Stimulated activated effector memory CD8-positive, alpha-beta T cell treated with anti-CD3 and anti-CD28 coated beads, Interleukin-12 subunit alpha, Interleukin-12 subunit beta, amount 100 ng/mL, for 72 hours (primary cell): ENCODE measurements at regions not wholly inside any gene's neighbourhood (a gene's known extent, or its start where the extent isn't known, plus 50 kb on each side); places are given as distances from the start of the nearest gene placed in this dataset.

Experiments used
- ATAC-seq: fragments of 150-1000 bp; cut with Tn5 transposase; 2 replicates; pipeline ENCODE4 v1.10.0; 2021
- DNase-seq, 2 donors: peaks; one replicate each; pipeline ENCODE4 v3.0.0; 2021 to 2022; ENCODE audit warnings: low spot score in 2 of 2
- H3K27ac Mint-ChIP-seq: one replicate; pipeline ENCODE4 v1.8.0; 2022; ENCODE audit warnings: mild to moderate bottlenecking, mixed read lengths
- H3K36me3 Mint-ChIP-seq: one replicate; pipeline ENCODE4 v1.8.0; 2022; ENCODE audit warnings: mild to moderate bottlenecking, mixed read lengths
- H3K4me1 Mint-ChIP-seq: one replicate; pipeline ENCODE4 v1.8.0; 2022; ENCODE audit warnings: mixed read lengths
- H3K4me3 Mint-ChIP-seq: one replicate; pipeline ENCODE4 v1.8.0; 2022; ENCODE audit warnings: mild to moderate bottlenecking, mixed read lengths
- H3K9me3 Mint-ChIP-seq: one replicate; pipeline ENCODE4 v1.8.0; 2022; ENCODE audit warnings: mixed read lengths

DNA sequence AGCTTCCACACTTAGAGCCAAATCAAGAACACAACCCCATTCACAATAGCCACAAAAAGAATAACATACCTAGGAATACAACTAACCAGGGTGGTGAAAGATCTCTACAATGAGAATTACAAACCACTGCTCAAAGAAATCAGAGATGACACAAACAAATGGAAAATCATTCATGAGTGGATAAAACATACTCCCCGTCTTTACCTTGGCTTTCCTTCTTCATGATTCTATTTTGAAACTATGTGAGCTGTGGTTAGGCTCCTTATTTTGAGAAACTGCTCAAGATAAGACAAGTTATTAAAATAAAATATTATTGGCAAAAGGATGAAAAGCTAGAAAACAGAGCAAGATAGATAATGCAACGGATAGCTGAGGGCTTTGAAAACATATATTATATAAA lies 598.1 kb upstream of the FAT1 start:
- peaks cover 20% of the 10 kb centered on the region for H3K9me3 Mint-ChIP-seq
- no peak for DNase-seq
- H3K36me3 Mint-ChIP-seq, result no peaks in the 10 kb centered on the region
- H3K4me3 Mint-ChIP-seq, result no peak overlapping the region
- no peak for ATAC-seq
- H3K27ac Mint-ChIP-seq, result no peak overlapping the region
- H3K4me1 Mint-ChIP-seq, result no peaks in the 10 kb centered on the region

DNA sequence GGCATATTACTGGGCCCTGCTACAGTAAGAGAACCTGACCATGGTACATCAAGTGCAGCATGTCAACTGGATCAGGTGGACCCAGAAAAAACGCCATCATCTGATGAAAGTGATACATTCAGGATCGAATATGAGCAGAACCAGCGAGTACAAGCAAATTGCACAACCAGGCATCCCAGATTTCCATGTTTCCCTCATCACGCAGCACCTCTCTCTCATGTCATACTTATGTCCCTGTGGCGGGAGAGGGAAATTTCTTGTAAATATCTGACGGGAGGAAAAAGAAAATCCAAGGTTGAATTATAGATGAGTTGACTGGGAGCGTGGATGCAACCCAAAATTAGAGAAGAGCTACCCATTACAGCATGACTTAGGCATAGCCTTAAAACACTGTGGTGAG lies 608.5 kb upstream of the FAT1 start:
- ATAC-seq (no peak), DNase-seq (no peak)
- H3K9me3 Mint-ChIP-seq, result peaks cover 20% of the 10 kb centered on the region
- no peak overlapping the region for H3K4me3 Mint-ChIP-seq
- H3K4me1 Mint-ChIP-seq, result no peaks in the 10 kb centered on the region
- H3K36me3 Mint-ChIP-seq, result no peaks in the 10 kb centered on the region
- no peak overlapping the region for H3K27ac Mint-ChIP-seq

DNA sequence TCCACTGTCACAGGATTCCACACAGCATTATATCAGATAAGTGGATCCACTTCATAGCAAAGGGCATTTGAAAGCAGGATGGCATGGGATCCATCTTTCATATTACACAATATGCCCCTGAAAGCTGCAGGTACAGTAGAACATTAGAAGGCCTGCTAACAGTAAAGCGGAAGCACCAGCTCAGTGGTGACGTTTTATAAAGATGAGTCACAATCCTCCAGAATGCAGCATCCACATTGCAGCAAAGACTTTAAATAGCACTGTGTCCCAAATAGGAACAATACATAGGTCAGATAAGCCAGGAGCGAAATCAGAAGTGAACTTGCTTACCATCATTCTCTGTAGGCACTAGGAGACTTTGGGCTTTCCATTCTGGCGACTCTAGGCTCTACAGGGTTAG lies 609.5 kb upstream of the FAT1 start:
- DNase-seq, result no peak
- Mint-ChIP-seq H3K4me3 (no peak overlapping the region), H3K27ac (no peak overlapping the region), H3K9me3 (peaks cover 16% of the 10 kb centered on the region), H3K4me1 (no peaks in the 10 kb centered on the region), H3K36me3 (no peaks in the 10 kb centered on the region)
- ATAC-seq, result no peak

DNA sequence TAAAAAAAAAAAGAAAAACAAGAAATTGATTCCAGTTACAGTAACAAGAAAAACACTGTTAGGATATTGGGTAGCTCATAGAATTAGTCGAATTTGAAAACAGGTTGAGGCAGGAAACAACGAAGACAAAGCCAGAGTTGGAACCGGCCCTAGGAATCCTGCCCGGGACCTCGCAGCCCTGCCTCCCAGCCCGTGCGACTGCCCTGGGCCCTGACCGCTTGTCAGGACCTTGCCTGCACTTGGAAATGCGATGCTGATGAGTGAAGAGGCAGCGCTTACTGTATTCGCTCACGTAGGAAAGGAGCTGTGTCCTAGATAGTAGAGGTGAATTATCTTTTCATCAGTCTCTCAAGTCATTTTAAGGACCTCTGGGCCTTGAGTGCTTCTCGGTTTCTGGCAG lies 611.7 kb upstream of the FAT1 start:
- Mint-ChIP-seq H3K4me3 (no peak overlapping the region), H3K9me3 (peaks cover 19% of the 10 kb centered on the region), H3K36me3 (no peaks in the 10 kb centered on the region), H3K27ac (no peak overlapping the region), H3K4me1 (no peaks in the 10 kb centered on the region)
- ATAC-seq (no peak), DNase-seq (no peak)

DNA sequence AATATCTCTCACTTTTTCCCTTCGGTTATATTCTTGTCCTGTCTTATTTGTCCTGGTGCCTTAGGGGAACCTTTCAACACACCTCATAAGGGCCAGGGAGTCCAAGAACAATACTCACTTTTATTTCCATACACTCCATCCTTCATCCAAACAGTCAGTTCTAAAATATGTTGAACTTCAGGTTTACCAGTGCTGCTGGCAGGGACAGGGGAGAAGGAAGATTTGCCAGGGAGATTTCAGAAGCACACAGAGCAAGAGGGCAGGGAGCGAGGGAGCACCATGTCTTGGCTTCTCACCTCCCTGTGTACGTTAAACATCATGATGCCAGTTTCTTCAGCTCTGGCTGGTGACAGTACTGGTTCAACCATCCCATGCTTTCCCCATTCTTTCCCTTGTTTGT lies 631.1 kb upstream of the FAT1 start:
- Mint-ChIP-seq H3K27ac (no peak overlapping the region), H3K4me1 (no peaks in the 10 kb centered on the region), H3K36me3 (no peaks in the 10 kb centered on the region), H3K4me3 (no peak overlapping the region), H3K9me3 (peaks cover 19% of the 10 kb centered on the region)
- ATAC-seq (no peak), DNase-seq (no peak)

DNA sequence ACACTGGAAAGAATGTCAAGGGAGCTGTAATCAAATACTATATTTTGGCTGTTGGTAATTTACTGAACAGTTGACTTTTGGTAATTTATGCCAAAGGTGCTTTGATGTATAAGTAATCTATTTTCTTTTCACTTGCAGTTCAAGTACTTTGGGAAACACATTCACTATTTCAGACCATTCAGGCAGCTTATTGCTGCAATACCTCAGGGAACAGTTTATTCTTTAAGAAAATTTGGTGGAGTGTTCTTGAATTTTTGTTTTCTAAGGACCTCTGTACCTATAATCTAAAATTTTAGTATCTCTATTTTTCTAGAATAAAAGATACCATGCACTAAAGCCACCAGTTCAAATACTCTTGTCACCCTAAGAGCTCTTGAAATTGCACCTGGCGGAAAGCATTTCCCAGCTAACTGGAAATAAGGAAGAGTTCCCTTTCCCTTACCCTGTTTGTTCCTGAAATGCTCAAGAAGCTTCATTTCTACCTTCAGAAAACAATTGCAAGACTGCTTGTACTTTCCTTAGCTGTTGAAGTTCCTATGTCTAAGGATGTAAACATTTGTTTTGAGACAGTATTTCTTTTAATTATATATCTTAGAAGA lies 633.5 kb upstream of the FAT1 start:
- DNase-seq (no peak), ATAC-seq (no peak)
- no peak overlapping the region for H3K4me3 Mint-ChIP-seq
- no peak overlapping the region for H3K27ac Mint-ChIP-seq
- H3K36me3 Mint-ChIP-seq, result no peaks in the 10 kb centered on the region
- H3K4me1 Mint-ChIP-seq, result no peaks in the 10 kb centered on the region
- H3K9me3 Mint-ChIP-seq, result peaks cover 14% of the 10 kb centered on the region

DNA sequence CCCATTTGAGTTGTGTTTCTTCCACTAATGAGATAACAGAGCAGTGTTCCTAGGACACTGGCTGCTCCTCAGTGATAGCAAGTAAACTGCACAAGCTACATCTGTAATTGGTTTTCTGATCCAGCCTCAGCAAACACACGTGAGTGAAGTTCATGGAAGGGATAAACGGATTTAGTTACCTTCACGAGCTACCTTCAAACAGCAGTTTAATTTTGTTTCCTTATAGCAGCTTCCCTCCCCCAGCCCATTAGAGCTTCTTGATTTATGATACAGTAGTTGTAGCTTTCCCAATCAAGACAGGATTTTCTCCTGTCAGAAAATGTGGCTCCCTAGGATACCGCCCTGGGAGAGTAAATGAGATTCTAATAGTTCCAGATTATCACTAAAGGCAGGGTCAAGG lies 634.2 kb upstream of the FAT1 start:
- H3K36me3 Mint-ChIP-seq, result no peaks in the 10 kb centered on the region
- peaks cover 14% of the 10 kb centered on the region for H3K9me3 Mint-ChIP-seq
- H3K4me3 Mint-ChIP-seq, result no peak overlapping the region
- ATAC-seq (no peak), DNase-seq (no peak)
- no peaks in the 10 kb centered on the region for H3K4me1 Mint-ChIP-seq
- no peak overlapping the region for H3K27ac Mint-ChIP-seq

DNA sequence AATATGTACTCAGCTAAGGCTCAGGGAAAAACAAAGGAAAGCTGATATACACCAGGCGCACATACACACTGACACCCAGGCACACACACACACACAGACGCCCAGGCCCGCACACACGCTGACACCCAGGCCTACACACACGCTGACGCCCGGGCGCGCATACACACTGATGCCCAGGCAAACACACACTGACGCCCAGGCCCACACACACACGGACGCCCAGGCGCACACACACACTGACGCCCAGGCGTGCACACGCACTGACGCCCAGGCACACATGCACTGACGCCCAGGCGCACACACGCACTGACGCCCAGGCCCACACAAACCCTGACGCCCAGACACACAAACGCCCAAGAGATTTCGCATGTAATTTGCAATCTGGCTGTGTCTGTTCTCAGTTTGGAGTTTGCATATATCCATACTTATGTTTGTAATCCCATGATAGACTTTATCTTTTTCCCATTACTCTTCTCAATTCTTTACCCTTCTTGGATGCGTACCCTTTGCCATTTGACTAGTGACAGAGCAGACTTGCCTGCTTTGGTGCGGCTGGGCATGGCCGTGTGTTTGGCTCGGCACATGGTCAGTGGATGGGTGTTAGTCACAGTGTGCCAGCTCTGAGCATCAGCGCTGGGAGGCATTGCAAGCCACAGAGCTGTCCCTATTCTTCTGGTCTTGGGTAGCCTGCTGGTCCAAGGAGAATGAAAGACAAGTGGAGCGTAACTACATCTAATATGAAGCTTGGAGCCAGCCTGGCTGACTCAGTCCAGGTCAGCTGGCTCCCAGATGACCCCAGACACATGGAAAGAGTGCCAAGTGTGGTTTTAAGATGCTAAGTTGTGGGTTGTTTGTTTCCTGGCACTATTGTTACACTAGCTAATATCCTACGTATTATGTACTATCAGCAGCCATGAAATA lies 632.4 kb upstream of the ZFP42 start:
- no peak overlapping the region for H3K4me3 Mint-ChIP-seq
- no peak overlapping the region for H3K27ac Mint-ChIP-seq
- ATAC-seq, result no peak
- H3K9me3 Mint-ChIP-seq, result peaks cover 14% of the 10 kb centered on the region
- no peaks in the 10 kb centered on the region for H3K36me3 Mint-ChIP-seq
- DNase-seq, result no peak
- no peaks in the 10 kb centered on the region for H3K4me1 Mint-ChIP-seq

DNA sequence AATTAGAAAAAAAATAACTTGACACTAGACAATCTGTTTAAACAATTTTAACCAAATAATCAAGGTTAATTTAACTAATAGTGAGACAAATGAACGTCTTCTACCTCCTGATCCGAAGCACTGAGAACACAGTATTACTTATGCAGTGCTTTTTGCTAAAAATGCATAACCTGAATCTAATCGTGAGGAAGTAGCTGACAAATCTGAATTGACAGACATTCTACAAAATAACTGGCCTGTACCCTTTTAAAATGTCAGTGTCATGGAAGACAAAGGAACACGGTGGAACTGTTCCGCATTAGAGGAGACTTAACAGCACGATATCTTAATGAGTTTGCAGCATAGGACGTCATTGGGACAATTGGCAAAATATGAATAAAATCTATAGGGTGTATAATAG lies 631.2 kb upstream of the ZFP42 start:
- no peaks in the 10 kb centered on the region for H3K4me1 Mint-ChIP-seq
- DNase-seq, result no peak
- no peak overlapping the region for H3K4me3 Mint-ChIP-seq
- H3K9me3 Mint-ChIP-seq, result peaks cover 9% of the 10 kb centered on the region
- H3K27ac Mint-ChIP-seq, result no peak overlapping the region
- H3K36me3 Mint-ChIP-seq, result no peaks in the 10 kb centered on the region
- ATAC-seq, result no peak

DNA sequence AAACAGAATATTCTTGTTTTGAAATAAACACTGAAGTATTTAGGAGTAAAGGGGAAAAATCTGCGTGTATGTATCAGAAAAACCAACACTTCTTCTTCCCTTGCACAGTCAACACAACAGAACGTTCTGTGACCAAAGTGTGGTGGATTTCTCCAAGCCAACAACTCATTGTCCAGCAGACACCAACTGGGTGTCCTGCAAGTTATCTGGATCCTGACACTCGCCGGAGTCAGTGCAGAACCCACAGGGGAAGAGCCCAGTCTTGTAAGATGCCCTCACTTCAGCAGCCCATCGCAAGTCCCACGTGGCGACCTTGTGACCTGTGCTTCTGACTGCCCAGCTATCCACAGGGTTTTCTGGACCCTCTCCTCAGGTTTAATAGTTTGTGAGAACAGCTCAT lies 630.7 kb upstream of the ZFP42 start:
- H3K4me1 Mint-ChIP-seq, result no peaks in the 10 kb centered on the region
- DNase-seq (no peak), ATAC-seq (no peak)
- peaks cover 6% of the 10 kb centered on the region for H3K9me3 Mint-ChIP-seq
- H3K27ac Mint-ChIP-seq, result no peak overlapping the region
- no peak overlapping the region for H3K4me3 Mint-ChIP-seq
- no peaks in the 10 kb centered on the region for H3K36me3 Mint-ChIP-seq

DNA sequence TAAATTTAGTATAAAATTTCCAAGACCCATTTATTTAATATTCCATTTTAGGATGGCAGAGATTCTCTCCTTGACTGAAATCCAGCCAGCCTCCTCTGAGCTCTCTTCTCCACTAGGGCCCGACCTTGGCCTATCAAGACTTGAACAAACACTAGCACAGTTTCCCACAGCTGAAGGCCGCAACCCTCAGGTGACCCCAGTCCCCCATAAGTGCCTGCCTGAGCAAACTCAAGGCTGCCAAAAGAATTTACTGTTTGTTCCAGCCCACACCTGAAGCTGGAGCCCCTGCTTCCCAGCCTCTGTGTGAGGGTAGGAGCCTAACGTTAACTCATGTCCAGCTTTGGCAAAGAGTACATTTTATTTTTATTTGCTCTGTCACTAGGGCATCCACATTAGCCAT lies 629.0 kb upstream of the ZFP42 start:
- no peak overlapping the region for H3K27ac Mint-ChIP-seq
- peaks cover 12% of the 10 kb centered on the region for H3K9me3 Mint-ChIP-seq
- ATAC-seq (no peak), DNase-seq (no peak)
- no peaks in the 10 kb centered on the region for H3K4me1 Mint-ChIP-seq
- H3K4me3 Mint-ChIP-seq, result no peak overlapping the region
- no peaks in the 10 kb centered on the region for H3K36me3 Mint-ChIP-seq

DNA sequence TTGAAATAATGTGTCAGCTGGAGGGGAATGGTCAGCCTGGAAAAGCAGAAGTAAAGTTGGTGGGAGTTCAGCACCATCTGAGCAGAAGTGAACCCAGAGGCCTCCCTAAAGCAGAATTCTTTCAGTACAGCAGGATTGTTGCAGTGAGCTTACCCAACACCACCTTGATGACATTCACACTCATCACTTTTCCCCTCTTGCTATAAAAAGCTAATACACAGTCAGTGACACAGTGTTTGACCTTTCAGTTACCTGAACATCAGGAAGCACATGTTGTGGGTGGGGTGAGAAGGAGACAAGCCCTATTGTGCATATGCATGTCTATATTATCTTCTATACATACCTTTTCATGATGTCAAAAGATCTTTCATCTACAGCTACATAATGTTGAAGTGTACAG lies 624.7 kb upstream of the ZFP42 start:
- H3K4me1 Mint-ChIP-seq, result no peaks in the 10 kb centered on the region
- peaks cover 9% of the 10 kb centered on the region for H3K9me3 Mint-ChIP-seq
- no peaks in the 10 kb centered on the region for H3K36me3 Mint-ChIP-seq
- no peak overlapping the region for H3K27ac Mint-ChIP-seq
- ATAC-seq (no peak), DNase-seq (no peak)
- H3K4me3 Mint-ChIP-seq, result no peak overlapping the region

DNA sequence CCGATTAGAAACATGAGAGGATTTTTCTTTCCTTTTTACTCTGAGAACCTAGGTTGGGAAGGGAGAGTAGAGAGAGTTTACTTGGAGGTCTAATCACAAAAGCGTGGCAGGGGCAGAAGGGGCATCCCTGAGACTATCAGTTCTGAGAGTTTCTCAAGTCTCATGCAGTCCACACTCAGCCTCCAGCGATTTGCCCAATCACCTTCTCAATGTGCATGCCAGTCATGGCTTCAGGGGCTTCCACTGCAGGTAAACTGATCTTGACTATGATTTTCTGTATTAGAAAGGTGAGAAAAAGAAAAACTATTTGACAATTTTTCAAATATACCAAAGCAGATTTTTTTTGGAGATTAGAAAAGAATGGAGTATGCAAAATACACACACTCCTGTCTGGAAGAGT lies 617.1 kb upstream of the ZFP42 start:
- Mint-ChIP-seq H3K27ac (no peak overlapping the region), H3K9me3 (peaks cover 16% of the 10 kb centered on the region), H3K4me1 (no peaks in the 10 kb centered on the region), H3K4me3 (no peak overlapping the region), H3K36me3 (no peaks in the 10 kb centered on the region)
- no peak for DNase-seq
- no peak for ATAC-seq

DNA sequence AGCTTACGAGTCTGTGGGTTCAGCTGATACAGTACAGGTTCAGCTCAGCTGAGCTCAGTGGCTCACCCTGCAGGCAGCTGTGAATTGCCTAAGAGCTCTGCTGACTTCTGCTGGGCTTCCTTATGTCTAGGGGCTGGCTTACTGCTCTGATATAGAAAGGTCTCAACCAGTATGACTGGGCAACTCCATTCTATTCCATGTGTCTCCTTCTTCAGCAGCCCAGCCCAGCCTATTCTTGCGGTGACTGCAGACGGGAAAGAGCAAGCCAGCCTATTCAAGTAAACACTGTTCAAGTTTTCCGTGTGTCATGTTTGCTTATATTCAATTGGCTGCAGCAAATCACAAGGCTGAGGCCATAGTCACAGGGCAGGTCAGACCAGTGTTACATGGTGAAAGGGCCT lies 615.4 kb upstream of the ZFP42 start:
- ATAC-seq, result no peak
- H3K9me3 Mint-ChIP-seq, result peaks cover 16% of the 10 kb centered on the region
- H3K27ac Mint-ChIP-seq, result no peak overlapping the region
- DNase-seq, result no peak
- no peaks in the 10 kb centered on the region for H3K4me1 Mint-ChIP-seq
- no peak overlapping the region for H3K4me3 Mint-ChIP-seq
- no peaks in the 10 kb centered on the region for H3K36me3 Mint-ChIP-seq

DNA sequence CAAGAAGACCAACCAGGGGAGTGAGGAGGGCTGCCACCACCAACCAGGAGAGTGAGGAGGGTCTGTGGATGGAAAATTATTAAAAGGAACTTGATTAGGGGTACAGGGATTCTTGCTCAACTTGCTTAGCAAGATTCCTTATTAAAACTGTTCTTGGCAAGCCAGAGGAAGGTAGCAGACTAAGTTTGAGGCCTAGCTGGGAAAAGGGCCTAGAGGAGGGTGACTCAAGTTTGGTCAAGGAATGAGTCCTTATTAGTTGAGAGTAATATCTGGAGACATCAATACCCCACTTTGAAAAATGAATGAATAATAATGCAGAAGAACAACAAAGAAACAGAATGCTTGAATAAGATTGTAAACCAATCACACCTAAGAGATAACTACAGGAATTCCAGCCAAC lies 612.4 kb upstream of the ZFP42 start:
- DNase-seq (no peak), ATAC-seq (no peak)
- peaks cover 10% of the 10 kb centered on the region for H3K9me3 Mint-ChIP-seq
- no peaks in the 10 kb centered on the region for H3K36me3 Mint-ChIP-seq
- no peaks in the 10 kb centered on the region for H3K4me1 Mint-ChIP-seq
- no peak overlapping the region for H3K4me3 Mint-ChIP-seq
- no peak overlapping the region for H3K27ac Mint-ChIP-seq

DNA sequence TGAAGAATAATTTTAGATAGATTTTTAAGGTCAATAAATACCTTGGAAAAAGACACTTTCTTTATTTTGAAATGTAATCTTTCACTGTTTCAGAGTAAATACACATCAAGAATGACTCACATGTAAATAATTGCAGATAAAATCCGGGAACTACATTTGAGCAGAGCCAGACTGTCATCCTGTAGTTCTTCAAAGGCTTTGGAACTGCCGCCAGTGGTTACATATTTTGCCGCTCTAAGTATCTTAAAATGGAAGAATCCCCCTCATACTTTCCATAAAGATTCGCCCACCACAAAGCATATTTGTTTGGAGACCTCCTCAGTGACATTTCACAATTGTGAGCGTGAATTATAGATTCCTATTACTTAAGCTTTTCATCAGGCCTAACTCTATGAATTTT lies 607.8 kb upstream of the ZFP42 start:
- no peaks in the 10 kb centered on the region for H3K36me3 Mint-ChIP-seq
- H3K27ac Mint-ChIP-seq, result no peak overlapping the region
- no peaks in the 10 kb centered on the region for H3K4me1 Mint-ChIP-seq
- DNase-seq (no peak), ATAC-seq (no peak)
- peaks cover 4% of the 10 kb centered on the region for H3K9me3 Mint-ChIP-seq
- H3K4me3 Mint-ChIP-seq, result no peak overlapping the region
